ENCODE measurements at regions not wholly inside any gene's neighbourhood (a gene's known extent, or its start where the extent isn't known, plus 50 kb on each side); places are given as distances from the start of the nearest gene placed in this dataset.

DNA sequence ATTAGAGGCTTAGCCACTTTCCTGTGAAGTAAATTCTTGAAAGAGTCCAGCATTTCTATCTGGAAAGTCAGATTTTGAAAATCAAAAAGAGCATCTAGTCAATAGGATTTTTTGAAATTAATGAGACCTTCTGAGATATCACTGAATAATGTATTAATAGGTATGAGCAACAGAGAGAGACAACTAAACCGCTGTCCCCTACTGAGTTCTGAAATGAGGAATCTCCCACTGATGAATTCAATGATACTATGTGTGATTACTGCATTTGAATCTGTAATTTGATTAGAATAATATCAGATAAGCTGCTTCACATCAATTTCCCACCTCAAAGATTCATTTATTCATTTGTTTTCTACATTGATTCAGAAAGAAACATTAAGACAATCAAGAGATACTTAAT is 252.8 kb downstream of the TMX3 start:
- no peak for DNase-seq

DNA sequence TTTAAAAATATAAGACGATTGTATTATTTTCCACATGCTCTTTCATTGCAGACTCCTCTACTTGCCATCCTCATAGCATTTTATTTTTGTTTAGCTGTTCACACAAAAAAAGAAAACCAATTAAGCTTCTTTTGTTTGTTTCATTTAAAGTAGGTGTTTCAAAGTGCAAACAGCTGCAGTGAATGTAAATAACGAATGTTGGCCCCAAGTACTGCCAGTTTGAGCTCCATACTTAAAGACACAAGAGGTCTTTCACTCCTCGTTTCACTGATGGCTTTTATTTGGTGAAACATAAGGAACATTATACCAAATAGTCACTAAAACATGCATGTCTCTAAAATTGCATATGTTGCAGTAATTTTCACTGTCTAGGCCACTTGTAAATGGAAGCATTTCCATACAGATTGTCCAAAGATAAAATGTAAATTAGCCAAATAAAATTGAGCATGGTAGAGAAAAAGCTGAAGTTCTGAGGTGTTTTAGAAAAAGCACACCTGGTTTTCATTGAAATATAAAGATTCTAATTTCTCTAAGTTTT is 253.4 kb downstream of the TMX3 start:
- DNase-seq, result no peak

DNA sequence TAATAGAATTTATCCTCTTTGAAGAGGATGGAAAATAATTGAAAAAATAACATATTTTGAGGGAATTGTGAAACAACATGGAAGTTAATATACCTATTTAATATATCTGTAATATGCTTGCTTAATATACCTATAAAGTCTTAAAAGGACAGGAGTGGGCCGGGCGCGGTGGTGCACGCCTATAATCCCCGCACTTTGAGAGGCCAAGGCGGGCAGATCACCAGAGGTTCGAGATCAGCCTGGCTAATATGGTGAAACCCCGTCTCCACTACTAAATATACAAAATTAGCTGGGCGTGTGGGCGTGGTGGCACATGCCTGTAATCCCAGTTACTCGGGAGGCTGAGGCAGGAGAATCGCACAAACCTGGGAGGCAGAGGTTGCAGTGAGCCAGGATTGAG is 254.9 kb downstream of the TMX3 start:
- no peak for DNase-seq

DNA sequence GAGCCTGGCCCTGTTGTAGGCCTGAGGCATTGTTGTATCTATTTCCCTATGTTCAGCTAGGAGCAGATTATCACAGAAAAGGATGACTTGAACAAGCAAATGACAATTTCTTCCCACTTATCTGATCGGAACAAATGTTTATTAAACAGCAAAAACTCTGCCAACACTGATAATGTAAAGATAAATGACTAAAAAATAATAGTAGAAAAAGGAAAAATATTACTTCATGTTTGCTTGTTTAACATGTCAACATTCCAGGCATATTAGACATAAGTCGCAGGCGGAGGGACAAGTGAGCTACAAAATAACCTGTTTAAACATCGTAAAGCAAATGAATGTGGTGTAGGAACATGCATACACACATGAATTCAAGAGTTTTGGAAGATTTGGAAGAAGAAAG is 257.9 kb downstream of the TMX3 start:
- no peak for DNase-seq

DNA sequence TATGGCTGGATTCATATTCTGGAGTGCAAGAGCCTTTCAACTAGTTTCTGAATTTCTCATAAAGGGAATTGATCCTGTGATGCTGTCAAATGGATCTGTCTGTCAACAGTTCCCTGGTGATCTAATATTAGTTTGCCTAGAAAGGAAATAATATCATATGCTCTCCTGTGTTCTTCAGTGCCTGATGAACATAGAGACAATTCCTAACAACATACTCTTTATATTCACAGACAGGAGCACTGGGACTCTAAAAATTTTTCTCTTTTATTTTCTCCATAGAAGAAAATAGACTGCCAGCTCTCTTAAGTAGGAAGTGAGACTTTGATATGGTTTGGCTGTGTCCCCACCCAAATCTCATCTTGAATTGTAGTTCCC is 259.7 kb downstream of the TMX3 start:
- DNase-seq, result no peak

DNA sequence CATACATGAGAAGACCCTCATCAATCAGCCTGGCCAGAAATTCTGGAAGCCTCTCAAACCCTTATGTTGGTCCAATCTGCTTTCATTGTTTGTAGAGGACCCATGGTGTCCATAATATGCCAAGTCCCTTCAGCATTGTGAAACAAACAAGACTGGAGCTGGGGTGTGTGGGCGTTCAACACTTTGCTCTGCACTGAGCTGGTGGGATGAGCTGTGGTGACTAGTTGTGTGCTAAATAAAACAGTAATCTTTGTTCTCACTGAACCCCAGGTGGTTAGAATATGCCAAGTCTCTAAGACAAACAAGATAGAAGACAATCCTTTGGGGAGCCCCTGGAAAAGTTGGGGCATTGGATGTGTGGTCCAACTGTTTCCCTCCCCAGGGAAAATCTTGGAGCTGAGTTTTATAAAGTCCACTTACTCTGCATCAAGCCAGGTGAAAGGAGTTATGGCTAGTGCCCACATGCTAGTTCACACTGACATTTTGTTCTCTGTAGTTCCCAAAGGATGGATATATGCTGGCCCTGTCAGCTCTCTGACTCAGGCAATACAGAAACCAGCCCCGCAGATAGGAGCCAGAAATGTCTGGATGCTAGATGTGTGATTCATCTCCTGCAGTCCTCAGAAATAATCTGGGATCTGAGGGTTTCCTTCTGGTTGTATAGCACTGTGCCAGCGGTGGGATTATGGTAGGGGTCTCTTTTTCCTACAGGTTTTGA is 260.2 kb downstream of the TMX3 start:
- DNase-seq, result no peak

DNA sequence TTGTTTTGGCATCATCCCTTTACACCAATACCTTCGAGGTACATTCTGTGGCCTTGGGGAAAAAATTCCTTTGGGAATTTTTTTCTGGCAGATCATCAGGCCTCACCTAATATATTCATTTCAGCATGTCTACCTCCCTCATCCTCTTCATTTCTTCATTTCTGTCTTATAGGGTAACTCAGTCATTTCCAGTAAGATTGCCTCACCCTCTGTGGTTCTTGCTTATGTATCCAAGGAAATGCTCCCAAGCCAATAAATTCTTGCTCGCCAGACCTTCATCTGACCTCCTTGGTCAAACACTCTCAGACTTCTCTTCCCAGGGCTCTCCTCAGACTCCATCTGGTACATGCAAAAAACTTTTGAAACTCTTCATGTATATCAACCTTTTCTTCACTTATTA is 265.6 kb downstream of the TMX3 start:
- DNase-seq, result no peak

DNA sequence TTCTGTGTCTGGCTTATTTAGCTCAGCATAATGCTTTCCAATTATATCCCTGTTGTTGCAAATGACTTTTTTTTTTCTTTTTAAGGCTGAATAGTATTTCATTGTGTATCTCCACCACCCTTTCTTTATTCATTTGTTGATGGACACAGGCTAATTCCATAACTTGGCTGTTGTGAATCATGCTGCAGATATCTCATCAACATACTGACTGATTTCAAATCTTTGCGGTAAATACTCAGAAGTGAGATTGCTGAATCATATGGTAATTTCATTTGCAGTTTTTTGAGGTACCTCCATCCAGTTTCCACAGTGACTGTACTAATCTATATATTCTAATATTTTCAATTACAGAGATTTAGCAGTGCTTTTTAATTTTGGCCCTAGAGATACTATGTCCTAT is 266.2 kb downstream of the TMX3 start:
- no peak for DNase-seq

DNA sequence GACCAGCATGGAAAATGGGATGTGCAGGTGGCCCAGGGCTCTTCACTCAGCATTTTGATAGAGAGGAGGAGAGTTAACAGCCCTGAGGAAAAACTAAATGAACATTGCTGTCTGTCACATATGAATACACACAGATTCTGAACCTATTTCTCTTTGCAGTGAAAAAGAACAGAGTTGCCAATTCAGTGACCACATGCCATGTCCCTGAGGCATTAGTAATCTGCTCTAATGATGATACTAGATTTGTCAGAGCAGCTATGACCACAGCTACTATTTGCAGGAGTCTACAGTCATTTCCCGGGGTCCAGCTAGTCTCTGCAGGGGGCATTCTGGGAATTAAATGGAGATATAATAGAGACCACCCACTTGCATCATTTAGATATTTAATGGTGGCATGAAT is 267.6 kb downstream of the TMX3 start:
- no peak for DNase-seq

DNA sequence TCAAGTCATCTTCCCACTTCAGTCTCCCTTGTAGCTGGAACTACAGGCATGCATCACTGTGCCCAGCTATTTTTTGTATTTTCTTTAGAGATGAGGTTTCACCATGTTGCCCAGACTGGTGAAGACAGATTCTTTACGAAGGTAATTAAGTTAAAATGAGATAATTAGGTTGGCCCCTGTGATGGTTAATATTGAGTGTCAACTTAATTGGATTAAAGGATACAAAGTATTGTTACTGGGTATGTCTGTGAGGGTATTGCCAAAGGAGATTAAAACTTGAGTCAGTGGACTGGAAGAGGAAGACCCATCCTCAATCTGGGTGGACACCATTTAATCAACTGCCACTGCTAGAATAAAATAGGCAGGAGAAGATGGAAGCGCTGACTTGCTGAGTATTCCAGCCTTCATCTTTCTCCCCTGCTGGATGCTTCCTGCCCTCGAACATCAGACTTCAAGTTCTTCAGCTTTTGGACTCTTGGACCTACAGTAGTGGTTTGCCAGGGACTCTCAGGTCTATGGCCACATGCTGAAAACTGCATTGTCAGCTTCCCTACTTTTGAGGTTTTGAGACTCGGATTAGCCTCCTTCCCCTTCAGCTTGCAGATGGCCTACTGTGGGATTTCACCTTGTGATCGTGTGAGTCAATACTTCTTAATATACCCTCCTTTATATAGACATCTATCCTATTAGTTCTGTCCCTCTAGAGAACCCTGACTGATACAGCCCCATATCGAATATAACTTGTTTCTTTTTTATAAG is 269.1 kb downstream of the TMX3 start:
- DNase-seq, result no peak

DNA sequence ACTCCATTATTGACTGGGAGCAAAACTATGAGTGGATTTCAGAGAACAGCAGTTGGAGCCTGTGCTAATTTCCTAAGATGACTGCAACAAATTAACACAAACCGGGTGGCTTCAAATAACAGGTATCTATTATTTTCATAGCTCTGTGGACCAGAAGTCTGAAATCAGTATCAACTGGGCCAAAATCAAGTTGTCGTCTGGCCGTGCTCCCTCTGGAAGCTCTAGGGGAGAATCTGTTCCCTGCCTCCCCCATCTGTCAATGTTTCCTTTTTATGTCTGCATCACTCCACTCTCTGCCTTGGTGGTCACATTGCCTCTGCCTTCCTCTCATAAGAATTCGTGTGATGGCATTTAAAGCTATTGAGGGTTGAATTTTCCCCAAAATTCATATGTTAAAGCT is 269.8 kb downstream of the TMX3 start:
- DNase-seq, result no peak

DNA sequence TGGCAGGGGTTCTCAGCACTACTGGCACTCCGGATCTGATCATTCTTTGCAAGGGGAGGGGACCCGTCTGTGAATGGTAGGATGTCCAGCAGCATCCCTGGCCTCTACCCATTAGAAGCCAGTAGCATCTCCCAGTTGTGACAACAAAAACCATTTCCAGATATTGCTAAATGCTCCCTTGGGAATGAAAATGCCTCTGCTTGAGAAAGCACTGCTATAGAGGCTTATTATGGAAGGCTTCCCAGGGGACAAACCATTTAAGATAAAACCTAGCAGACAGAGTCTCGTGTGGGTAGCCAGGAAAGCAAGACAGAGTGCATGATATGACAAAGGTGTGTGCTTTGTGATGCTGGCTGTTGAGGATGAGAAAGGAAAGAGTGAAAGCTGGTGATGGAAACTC is 273.7 kb downstream of the TMX3 start:
- no peak for DNase-seq

DNA sequence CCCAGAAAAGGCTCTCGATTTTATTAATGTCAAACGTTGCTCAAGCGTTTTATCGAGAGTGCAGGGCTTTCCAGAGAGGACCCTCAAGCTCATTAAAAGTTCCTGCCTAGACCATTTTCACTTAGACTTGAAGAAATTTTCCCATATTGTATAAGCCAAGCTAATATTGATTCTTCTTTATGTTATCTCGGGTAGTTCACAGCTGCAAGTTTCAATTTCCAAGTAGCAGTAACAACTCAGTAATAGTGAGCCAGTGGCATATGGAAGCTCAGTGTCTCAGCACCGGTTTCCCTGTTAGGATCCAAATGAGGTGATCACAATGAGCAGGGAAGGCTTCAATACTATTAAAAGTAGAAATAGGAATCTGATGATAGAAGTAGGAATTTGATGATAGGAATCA is 274.5 kb downstream of the TMX3 start:
- DNase-seq, result no peak

DNA sequence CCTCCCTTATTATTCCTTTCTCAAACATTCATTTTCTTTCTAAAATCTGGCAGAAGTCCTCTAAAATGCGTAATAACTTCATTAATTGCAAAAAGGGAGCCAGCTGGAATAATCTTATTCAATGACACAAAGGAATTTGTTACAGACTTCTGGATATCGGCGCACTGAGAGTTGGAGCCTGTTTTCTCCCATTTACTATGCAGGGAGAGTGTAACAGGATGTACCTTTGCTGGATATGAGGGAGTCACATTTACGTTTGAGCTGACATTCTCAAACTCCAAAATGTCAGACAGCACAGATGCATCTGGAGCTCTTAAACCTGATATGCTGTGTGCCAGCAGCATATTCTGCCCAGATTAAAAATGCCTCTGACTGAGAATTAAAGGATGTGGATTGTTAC is 275.3 kb downstream of the TMX3 start:
- DNase-seq, result no peak

DNA sequence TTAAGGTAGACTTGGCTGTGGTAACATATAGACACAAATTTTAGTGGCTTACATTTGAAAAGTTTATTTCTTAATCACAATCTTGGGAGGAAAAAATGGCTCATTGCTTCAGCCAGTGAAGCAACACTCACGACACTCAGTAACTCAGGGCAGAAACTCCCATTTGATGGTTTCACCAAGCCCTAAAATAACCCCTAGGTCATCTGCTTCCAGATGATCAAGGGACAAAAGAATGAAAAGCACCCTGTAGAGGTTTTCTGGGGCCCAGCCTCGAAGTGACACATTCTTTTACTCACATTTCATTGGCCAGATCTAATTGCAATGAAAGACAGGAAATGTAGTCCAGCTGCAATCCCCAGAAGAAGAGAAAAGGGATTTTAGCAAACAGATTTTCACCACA is 275.9 kb downstream of the TMX3 start:
- DNase-seq, result no peak

DNA sequence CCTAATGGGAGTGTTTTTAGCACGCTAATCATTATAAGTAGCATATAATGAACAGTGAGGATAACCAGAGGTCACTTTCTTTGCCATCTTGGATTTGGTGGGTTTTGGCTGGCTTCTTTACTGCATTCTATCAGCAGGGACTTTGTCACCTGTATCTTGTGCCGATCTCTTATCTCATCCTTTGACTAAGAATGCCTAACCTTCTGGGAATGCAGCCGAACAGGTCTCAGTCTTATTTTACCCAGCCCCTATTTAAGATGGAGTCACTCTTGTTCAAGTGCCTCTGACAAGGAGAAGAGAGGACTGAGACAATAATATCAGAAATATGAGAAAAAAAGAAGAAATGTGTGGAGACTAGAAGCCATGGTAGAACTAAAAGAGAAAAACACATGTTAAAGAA is 276.4 kb downstream of the TMX3 start:
- no peak for DNase-seq

DNA sequence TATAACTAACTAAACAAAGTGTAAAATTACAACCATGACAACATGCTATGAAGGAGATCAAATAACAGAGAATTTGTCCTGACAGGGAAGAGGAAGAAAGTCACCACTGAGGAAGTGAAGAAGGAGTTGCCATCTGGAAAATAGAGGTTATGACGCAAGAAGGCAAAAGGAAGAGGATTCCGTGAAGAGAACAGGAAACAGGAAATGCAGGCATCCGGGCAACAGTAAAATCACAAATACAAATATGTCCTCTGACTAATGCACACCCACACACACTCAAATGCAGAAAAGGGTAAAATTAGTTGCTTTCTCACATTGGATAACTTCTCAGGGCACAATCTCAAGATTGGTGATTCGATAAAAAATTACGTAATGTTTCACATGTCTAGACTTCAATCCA is 278.4 kb downstream of the TMX3 start:
- no peak for DNase-seq

DNA sequence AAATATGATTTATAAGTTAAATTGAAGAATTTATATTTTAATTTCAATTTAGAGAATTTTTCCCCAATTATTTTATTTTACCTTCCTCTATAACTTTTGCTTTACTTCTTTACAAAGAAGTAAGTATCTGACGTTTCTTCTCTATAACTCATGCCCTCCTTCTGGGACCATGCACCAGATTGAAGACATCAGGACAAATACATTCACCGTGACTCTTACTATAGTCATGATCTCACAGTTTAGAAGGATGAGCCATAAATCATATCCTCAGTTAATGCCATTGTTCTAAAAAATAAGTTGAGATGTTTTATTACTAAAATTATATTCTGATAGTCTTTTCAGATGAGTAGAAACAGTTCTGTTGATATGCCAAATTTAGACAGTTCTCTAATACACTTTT is 279.3 kb downstream of the TMX3 start:
- DNase-seq, result no peak

DNA sequence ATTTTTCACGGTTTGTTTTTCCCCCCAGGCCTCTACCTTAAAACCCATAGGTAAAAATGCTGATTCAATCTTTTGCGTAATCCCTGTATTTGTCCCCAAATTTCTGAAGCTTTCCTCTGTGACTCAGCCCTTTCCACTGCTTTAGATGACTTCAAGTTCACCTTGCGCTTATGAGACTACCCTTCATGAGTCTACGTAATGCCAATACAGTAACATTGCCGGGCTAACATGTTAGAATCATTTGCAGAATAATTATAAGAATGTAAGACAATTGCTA is 283.0 kb downstream of the TMX3 start:
- DNase-seq, result no peak

DNA sequence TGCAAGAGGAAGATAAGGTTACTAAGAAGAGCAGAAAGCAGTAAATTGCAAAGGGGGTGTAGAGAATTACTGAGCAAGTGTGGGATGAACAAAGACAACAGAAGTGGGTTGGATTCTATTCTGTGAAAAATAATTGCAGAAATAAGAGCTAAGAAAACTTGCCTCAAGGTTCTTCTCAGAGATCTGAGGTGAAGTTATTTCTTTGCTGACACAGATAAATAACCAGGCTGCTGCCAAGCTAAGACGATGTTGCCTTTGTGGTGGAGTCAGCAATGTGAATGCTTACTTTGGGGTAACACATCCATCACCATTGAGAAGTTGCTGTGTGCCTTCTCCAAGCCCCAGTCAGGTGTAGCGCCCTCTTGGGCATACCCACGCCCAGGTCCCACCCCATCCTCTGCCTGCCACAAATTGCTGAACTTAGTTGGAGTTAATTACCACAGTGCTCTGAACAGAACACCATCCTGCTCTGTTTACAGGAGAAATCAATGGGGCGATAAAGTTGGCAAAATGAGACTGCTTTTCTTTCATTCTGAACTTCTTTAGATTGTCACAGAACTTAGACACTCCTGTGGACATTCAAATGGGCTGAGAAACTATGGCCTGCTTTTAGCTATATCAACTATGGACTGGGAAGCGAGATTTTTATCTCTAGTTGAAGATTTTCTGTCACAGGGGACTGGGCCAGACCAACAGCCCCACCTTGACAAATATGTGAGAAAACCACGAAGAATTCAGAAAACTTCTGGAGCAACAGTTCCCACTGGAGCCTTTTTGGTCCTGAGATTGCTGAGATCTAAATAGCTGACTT is 283.6 kb downstream of the TMX3 start:
- no peak for DNase-seq

DNA sequence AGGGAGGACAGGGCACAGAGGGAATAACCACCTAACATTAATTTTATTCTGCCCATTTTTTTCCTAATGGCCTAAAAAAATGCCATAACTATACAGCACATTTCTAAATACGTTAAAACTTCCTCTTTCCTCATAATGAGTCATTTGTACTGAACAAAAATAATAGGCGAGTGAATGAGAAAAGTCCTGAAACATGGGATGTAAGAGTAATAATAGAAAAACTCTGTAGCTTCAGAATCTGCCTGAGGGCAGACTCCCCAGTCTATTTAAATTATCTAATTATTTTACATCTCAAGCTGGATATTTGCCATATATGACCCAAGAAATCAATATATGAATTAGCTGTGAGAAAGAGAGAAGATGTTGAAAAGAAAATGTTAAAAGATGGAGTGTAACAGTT is 285.1 kb downstream of the TMX3 start:
- DNase-seq, result no peak

DNA sequence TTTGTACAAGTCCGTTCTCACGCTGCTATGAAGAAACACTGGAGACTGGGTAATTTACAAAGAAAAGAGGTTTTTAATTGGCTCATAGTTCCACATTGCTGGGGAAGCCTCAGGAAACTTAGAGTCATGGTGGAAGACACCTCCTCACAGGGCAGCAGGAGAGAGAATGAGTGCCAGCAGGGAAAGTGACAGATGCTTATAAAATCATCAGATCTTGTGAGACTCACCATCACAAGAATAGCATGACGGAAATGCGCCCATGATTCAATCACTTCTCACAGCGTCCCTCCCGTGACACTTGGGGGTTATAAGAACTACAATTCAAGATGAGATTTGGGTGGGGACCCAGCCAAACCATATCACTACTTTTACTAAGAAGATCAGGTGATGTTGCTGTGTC is 285.8 kb downstream of the TMX3 start:
- DNase-seq, result no peak

DNA sequence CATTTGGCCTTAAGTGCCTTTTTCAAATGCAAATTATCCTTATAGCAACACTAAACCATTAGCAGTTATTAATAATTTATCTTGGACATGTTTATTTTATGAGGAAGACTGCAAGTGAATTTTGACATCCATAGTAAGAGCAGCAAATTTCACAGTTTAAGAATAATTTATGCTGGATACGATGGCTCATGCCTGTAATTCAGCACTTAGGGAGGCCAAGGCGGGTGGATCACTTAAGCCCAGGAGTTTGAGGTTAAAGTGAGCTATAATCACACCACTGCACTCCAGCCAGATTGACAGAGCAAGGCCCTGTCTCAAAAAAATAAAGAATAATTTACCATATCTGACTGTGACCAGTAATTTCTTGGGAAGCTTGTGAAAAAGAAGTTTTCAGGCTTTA is 286.2 kb downstream of the TMX3 start:
- no peak for DNase-seq

DNA sequence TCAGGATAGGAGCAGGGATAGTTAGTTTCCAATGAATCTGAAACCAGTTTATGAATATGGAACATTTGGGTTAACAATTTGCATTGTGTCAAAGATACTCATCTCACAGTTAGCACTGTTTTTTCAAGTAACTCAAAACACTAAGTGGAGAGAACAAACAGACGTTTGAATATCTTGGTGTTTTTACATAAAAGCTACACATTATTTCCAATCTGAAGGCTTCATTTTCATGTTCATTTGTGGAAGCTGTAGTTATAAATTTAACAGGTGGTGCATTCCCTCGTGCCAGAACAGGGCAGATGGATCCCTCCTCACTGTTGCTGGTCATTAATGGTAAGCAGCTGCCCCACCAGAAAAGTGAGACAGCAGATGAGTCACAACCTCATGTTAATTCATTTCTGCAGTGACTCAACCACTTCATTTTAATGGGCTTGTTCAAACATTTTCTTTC is 286.9 kb downstream of the TMX3 start:
- no peak for DNase-seq

All from CD4-positive, alpha-beta T cell treated with Interleukin-17A for 1 hour (primary cell).